ENCODE measurements at regions not wholly inside any gene's neighbourhood (a gene's known extent, or its start where the extent isn't known, plus 50 kb on each side); places are given as distances from the start of the nearest gene placed in this dataset.

DNA sequence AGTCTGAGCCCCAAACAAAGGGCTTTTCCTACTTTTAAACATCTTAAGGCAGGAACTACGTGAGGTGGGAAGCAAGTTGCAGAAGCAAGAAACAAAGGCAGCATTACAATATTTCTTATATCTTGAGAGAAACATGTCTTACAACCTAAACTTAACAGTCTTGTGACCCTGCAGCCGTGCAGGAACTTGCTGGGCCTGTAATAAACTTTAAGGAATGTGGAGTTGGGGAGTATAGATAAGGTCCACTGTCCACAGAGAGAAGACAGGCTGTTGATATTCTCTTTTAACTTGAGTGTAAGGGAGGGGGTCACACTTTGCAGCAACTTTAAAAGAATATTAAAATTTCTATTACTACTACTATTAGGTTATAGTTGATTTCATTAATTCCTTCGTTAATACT is 214.6 kb upstream of the HTR2A start:
- Histone ChIP-seq H3K27ac (no peak overlapping the region), H3K9me3 (no peaks in the 10 kb centered on the region), H3K36me3 (no peaks in the 10 kb centered on the region), H3K4me1 (peaks cover 0 to 25% (median 0%) of the 10 kb centered on the region in 3 donors), H3K27me3 (peaks cover 0 to 9% (median 0%) of the 10 kb centered on the region in 4 donors), H3K4me3 (no peak overlapping the region)
- TF ChIP-seq POLR2A (IDR thresholded peaks at IDR 0.05): no peak
- TF ChIP-seq, protein P1, sequence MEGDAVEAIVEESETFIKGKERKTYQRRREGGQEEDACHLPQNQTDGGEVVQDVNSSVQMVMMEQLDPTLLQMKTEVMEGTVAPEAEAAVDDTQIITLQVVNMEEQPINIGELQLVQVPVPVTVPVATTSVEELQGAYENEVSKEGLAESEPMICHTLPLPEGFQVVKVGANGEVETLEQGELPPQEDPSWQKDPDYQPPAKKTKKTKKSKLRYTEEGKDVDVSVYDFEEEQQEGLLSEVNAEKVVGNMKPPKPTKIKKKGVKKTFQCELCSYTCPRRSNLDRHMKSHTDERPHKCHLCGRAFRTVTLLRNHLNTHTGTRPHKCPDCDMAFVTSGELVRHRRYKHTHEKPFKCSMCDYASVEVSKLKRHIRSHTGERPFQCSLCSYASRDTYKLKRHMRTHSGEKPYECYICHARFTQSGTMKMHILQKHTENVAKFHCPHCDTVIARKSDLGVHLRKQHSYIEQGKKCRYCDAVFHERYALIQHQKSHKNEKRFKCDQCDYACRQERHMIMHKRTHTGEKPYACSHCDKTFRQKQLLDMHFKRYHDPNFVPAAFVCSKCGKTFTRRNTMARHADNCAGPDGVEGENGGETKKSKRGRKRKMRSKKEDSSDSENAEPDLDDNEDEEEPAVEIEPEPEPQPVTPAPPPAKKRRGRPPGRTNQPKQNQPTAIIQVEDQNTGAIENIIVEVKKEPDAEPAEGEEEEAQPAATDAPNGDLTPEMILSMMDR (IDR thresholded peaks at IDR 0.05): no peak
- intact Hi-C loops (cut with DNase I): no loop called here
- DNase-seq: no peak
- 80 to 83% methylated on average over 3 of the region's 3 CpGs for WGBS, 2 donors

DNA sequence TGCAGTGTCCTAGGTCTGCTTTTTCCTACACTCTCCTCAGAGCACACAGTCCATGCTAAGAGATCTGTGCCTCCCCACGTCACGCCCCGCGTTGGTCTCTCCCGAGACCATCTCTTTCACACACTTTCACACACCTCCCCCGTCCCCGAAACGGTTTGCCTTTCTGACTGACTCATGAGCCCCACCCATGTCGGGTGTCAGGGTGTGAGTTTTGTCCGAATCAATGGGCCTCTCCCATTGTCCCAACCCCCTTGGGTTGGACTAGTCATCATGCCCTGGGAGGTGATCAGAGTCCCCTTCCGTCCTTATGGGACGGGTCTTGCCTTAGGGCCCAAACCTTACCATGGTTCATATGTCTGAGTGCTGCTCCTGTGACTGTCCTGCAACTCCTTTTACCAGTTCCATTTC is 214.0 kb upstream of the HTR2A start:
- DNase-seq: no peak
- Histone ChIP-seq H3K36me3 (no peaks in the 10 kb centered on the region), H3K27ac (no peak overlapping the region), H3K4me3 (no peak overlapping the region), H3K27me3 (peaks cover 0 to 9% (median 0%) of the 10 kb centered on the region in 4 donors), H3K4me1 (peaks cover 0 to 25% (median 0%) of the 10 kb centered on the region in 3 donors), H3K9me3 (no peaks in the 10 kb centered on the region)
- intact Hi-C loops (cut with DNase I): no loop called here
- WGBS, 2 donors: 72 to 81% methylated on average over 12 of the region's 12 CpGs
- TF ChIP-seq, protein P1 (IDR thresholded peaks at IDR 0.05): no peak
- no peak for TF ChIP-seq POLR2A (IDR thresholded peaks at IDR 0.05)

DNA sequence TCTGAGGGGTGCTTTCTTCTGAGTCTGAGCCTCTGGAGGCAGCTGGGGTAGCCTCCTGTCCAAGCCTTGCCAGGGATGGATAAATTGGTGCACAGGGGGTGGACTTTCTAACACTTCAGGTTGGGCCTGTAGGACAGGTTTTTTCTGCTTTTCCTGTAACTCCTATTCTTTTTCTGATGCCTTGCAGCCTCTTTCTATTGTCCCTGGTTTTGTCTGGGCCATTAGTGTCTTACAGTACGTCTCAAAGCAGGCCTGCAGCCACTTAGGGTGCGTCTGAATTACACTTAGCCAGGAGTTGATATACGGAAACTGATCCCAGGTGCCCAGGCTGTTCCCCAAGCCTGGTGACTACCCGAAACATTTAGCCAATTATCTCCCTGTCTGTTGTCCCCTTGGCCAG is 213.3 kb upstream of the HTR2A start:
- Histone ChIP-seq H3K4me1 (peaks cover 0 to 25% (median 0%) of the 10 kb centered on the region in 3 donors), H3K27me3 (peaks cover 0 to 9% (median 0%) of the 10 kb centered on the region in 4 donors), H3K4me3 (no peak overlapping the region), H3K9me3 (no peaks in the 10 kb centered on the region), H3K27ac (no peak overlapping the region), H3K36me3 (no peaks in the 10 kb centered on the region)
- 70 to 81% methylated on average over 4 of the region's 4 CpGs for WGBS, 2 donors
- intact Hi-C loops (cut with DNase I): no loop called here
- TF ChIP-seq, protein P1 (IDR thresholded peaks at IDR 0.05): no peak
- no peak for TF ChIP-seq POLR2A (IDR thresholded peaks at IDR 0.05)
- no peak for DNase-seq

DNA sequence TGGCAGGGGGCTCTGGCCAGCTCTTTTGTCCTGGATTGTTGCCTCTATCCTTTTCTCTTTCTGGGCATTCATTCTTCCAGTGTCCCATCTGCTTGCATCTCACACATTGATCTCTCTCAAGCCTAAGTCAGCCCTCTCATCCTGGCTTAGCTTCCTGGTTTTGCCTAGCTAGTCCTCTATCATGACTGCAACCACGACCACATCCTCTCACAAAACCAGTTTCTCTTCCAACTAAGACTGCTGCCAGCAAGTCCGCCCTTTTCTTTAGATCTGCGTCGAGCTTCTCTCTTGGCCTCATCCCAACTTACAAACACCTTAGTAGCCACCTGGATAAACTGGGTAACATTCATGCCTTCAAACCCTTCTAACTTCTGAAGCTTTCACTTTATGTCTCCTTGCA is 212.2 kb upstream of the HTR2A start:
- H3K4me3 ChIP-seq: no peak overlapping the region
- peaks cover 0 to 6% (median 0%) of the 10 kb centered on the region in 4 donors for H3K27me3 ChIP-seq
- peaks cover 0 to 25% (median 0%) of the 10 kb centered on the region in 3 donors for H3K4me1 ChIP-seq
- H3K36me3 ChIP-seq: no peaks in the 10 kb centered on the region
- TF ChIP-seq, protein P1 (IDR thresholded peaks at IDR 0.05): no peak
- TF ChIP-seq POLR2A (IDR thresholded peaks at IDR 0.05): no peak
- no peaks in the 10 kb centered on the region for H3K9me3 ChIP-seq
- no peak for DNase-seq
- 41 to 47% methylated on average over 4 of the region's 4 CpGs for WGBS, 2 donors
- intact Hi-C loops (cut with DNase I): no loop called here
- H3K27ac ChIP-seq: no peak overlapping the region

DNA sequence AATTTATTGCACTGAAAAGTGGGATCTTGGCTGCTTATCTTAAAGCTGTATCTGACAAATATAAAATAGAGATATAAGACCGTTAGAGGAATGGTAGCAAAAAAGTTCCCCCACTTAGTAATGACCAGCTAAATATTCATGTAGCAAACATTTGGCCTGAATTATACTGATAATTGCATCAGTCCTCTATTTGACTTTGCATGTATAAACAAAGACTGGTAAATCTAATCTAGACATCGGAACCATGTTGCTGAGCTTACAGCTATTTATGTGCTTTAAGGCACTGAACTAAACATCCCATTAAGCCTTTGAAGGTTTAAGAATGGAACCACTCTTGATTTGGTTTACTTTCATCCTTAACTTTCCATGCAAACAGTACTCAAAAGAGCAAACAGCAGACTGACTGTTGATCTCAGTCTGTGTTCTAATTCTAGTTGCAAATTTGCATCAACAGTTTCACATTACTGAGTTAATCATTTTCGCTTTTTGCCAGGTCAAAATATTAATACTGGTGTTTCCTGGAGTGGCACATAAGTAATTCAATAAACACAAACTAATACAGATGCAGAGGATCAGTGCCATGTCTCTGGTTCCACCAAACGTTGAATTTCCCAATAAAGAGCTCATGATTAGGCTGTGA is 203.5 kb upstream of the HTR2A start:
- Histone ChIP-seq H3K27me3 (peaks cover 0 to 10% (median 0%) of the 10 kb centered on the region in 4 donors), H3K36me3 (no peaks in the 10 kb centered on the region), H3K9me3 (no peaks in the 10 kb centered on the region), H3K27ac (no peak overlapping the region), H3K4me1 (no peaks in the 10 kb centered on the region), H3K4me3 (no peak overlapping the region)
- WGBS, 2 donors: 48 to 54% methylated on average over 4 of the region's 4 CpGs
- TF ChIP-seq POLR2A (IDR thresholded peaks at IDR 0.05): no peak
- TF ChIP-seq, protein P1 (IDR thresholded peaks at IDR 0.05): no peak
- intact Hi-C loops (cut with DNase I): no loop called here
- DNase-seq: no peak
